GM18499 (cell line): ENCODE measurements at regions not wholly inside any gene's neighbourhood (a gene's known extent, or its start where the extent isn't known, plus 50 kb on each side); places are given as distances from the start of the nearest gene placed in this dataset.

Experiments used
- ATAC-seq: cut with Tn5 transposase; IDR thresholded peaks from one replicate; pipeline ENCODE4 v1.9.1; 2021; ENCODE audit warnings: moderate number of reproducible peaks; ENCODE audit not compliant: insufficient read depth, unreplicated experiment

DNA sequence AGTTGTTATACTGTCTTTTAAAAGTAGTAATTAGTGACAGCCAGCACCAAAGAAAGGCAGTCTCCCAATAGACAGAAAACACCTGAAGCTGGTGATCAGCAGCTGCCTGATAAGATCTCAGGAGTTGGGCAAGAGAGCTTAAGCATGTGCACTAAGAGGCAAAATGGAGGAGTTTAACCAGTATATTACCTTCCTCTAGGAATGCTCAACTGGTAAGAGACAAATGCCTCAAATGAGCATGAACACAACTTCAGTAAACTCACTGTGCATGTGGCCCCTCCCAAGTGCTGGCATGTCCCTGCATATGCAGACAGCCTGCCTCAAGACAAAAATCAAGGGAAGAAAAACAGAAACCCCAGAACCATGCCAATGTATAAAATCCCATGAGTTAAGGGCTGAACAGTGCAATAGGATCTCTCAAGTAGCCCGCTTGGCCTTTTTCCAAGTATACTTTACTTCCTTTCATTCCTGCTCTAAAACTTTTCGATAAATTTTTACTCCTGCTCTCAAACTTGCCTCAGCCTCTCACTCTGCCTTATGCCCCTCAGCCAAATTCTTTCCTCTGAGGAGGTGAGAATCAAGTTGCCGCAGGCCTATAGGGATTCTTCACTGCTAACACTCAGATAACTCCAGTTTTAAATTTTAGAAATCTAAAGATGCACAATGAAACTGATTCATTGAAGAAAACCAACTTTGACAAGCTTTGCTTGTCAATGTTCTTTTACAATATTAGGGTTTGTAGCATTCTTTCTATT is 724.8 kb upstream of the RIOK2 start:
- no peak for ATAC-seq

DNA sequence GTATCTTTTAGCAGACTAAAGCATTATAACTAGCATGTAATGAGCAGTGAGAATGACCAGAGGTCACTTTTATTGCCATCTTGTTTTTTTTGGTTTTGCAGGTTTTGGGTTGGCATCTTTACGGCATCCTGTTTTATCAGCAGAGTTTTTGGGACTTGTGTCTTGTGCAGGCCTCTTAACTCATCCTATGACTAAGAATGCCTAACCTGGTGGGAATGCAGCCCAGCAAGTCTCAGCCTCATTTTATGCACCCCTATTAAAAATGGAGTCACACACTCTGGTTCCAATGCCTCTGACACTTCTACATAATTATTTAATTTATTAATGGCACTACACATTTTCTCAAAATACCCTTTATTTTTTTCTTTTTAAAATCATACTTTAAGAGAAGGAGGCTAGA is 726.5 kb upstream of the RIOK2 start:
- no peak for ATAC-seq

DNA sequence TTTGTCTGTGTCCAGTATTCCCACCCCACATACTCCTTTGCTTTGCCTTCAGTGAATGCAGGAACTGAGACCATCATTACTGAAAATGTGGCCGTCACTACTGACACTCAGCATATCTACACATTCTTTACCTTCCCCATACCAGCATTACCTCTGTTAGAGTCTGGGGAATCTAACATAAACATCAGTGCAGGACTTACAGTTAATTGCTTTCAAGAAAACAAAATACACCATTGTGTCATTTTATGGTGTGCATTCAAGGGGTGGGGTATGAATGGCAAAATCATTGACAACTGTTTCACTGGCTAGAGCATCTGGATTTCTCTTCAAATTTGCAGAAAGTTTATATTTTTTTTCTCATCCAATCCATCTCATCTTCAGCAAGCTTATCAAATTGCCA is 731.4 kb upstream of the RIOK2 start:
- no peak for ATAC-seq

DNA sequence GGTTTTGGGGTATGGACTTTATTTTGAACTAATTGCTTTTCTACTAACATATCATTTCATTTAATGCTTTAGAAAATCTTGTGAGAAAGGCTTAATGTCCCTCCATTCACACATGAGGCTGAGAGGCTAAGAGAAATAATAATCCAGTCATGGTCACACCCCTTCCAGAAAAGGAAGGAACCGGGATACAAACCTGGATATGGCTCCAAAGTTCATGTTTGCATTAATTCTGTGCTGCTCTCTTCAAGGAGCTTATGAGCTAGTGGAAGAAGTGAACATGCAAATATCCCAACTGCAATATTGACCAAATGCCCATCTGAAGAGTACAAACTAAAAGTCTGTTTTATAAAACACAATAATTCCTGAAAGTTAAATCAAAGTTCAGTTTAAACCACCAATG is 732.1 kb upstream of the RIOK2 start:
- no peak for ATAC-seq

DNA sequence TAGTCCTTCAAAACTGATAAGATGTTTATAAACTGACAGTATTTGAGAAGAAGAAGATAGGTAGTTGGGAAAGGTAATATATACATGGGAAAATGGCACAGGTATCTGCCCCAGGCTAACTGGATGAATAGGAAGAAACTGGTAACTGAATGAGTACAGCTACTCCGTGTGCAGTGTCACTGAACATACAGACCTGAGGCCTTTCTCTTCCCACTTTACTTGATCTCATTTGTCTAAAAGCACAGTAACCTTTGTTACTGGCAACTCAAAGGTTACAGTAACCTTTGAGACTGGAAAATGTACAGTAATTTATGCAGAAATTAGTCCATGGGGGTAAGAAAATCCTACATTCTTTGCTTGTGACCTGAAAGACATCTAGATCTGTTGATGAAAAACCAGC is 735.0 kb upstream of the RIOK2 start:
- no peak for ATAC-seq

GRCh38 chr5:97918620-97919019 is 735.6 kb upstream of the RIOK2 start:
- no peak for ATAC-seq

DNA sequence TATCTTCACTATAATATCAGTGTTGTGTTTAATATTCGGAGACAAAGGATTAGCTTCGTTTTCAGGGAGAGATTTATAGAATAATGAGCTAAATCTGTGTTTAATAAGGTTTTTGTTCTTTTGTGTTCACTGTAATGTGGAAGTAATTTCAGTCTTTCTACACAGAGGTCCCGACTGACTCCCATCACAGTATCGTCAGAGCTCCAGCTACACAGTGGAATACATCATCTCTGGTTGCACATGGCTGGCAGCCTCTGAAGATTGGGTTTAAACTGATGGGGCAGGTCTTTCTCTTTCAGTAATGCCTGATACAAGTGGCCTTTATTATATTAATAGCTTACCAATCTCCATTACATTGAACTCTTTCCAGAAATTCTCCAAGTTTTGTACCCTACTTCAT is 736.7 kb upstream of the RIOK2 start:
- no peak for ATAC-seq

DNA sequence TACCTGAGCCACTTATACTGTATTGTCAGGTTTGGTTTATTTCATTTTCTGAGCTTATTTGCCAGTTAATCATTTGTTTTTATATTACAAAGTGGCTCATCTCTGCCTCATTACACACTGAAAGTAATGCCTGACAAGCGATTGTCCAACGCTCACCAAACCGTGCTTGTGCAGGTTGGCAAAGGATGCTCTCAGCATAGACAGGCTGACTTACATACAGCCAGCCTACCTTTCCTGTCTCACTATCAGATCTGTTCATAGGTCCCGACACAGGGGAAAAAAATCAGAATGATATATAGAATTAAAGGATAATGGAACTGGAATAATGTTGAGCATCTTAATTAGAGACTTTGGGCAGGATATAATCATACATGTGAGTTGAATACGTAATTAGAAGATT is 739.7 kb upstream of the RIOK2 start:
- no peak for ATAC-seq

DNA sequence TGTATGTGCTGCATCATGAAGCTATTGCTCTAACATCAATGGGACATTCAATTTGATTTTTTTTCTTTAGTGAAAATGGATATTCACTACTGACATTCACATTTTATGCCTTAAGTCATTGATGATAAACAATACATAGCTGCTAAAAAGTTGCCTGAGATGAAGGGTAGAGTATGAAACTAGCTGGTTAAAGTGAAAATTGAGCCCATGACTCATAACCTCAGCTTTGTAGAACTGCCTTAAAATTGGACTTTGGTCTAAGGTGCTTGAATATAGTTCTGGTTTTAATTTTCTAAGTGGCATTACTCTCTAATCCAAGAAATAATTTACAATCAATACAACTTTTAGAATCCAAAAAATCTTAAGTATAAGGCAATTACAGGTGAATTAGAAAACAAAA is 740.4 kb upstream of the RIOK2 start:
- ATAC-seq: no peak

DNA sequence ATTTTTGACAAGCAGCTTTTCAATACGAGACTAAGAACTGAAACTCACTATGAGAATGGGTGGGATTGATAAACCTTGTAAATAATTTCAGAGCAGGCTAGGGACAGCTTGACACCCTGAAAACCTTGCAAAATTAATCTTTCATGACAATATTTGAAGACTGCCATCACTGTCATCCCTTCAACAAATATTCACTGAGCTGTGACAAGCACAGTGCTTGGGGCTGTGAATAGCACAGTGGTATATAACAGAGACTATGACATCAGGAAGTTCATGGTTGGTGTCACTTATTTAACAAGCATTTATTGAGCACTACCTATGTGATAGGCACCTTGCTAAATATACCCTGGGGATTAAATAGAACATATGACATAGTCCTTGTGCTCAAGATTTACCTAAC is 741.0 kb upstream of the RIOK2 start:
- no peak for ATAC-seq

DNA sequence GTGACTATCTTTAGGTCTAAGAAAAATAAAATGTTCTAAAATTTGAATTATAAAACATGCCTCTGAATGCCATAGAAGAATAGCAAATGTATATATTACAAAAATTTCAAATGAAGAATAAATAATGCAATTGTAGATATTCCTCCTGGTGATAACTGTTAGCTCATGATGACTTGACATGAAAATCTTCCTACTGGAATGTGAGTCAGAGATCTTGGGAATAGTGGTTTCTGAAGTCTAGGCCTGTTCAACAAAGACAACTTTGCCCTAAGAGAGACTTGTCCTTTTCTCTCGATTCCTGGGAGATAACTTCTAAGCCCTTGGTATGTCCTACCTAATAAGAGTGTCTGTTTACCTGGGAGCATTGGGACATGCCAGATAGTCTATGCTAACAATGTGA is 746.3 kb upstream of the RIOK2 start:
- no peak for ATAC-seq

DNA sequence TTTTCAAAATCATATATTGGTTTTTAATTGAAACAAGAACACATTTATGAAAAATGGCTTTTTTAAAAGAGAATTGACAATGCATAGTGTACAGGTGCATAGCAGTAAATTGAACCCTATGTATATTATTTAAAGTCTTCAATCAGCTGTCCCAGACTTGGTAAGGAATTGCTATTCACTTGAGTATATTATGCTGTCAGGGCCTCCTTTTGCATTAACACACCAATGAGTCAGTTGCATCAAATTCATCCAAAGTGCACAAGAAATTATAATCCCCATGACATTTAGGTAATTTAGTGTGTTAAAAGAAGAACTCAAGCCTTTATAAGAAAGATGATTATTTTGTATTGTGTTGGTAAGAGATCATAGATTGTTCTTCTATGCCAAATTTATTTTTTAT is 748.8 kb upstream of the RIOK2 start:
- ATAC-seq: no peak

- ATAC-seq: no peak
Observed at GRCh38 chr5:97936231-97936630, 753.2 kb upstream of the RIOK2 start.

GRCh38 chr5:97937846-97938245 is 754.8 kb upstream of the RIOK2 start:
- ATAC-seq: no peak

DNA sequence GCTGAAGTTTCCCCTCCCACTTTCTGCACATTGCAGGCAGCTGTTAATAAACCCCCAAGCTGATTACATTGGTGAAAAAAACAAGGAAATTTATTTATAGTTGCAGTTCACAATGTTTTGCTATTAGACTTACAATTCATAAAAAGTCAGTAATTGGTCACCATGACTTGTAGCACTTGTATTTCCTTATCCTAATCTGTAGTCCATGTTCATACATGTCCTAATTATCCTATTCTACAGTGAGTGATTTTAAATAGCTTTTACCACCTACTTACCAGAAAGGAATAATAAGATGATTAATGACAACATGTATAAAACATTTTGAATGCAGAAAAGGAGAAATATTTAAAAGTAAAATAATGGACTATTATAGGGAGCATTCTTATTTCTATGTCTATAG is 760.0 kb upstream of the RIOK2 start:
- no peak for ATAC-seq

DNA sequence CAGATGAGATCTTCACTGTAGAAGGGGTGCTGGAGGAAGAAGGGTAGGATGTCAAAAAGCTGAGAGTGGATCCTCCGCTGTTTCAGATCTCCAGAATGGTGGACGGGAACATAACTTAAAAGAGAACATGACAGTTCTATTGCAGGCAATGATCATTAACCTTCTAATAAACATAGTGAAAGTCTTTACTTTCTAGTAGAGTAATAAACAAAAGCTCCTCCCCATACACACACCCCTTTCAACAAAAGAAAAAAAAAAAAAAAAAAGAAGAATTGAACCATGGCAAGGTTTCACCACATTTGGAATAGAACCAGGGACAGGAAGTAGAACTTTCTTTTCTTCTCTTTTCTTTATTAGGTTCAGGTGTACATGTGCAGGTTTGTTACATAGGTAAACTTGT is 768.1 kb upstream of the RIOK2 start:
- ATAC-seq: no peak

- ATAC-seq: no peak
Observed at GRCh38 chr5:97955450-97955849, 772.4 kb upstream of the RIOK2 start.

DNA sequence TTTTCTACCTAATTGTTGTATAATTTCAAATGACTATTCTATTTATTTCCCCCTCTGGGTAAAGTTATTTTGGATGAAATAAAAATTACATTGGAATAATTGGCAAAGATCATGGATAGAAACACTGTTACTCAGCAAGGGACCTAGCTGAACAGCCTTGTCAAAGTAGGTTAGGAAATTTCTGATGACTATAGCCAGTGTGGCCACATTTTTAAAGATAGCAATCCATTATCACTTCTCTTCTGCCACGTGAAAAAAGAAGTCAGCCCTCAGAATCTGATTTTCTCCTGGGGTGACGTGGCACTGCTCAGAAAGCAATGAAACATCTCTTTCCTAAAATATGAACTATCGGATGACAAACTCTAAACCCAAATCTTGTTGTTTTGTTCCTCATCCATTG is 784.2 kb upstream of the RIOK2 start:
- ATAC-seq: no peak

DNA sequence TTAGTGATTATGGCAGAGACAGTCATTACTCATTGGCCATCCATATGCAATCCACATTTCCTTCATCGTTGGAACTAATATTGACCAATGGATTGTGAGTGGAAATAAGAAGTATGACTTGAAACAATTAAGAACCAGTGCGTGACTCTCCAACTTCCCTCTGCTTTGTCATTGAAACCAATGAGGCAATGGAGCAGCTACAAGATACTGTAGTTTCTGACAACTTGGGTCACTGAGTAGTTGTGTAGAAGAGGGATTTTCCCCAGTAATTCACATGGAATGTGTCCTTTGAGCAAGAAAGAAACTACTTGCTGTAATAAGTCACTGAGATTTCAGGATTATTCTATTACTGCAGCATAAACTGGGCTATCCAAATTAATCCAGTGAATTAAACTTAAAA is 785.3 kb upstream of the RIOK2 start:
- no peak for ATAC-seq

- ATAC-seq: no peak
Observed at GRCh38 chr5:97979740-97980139, 793.7 kb upstream of the RGMB start.

- no peak for ATAC-seq
Observed at GRCh38 chr5:97980291-97980690, 793.2 kb upstream of the RGMB start.

GRCh38 chr5:97986069-97986468 is 787.4 kb upstream of the RGMB start:
- no peak for ATAC-seq

GRCh38 chr5:97991236-97991635 is 782.2 kb upstream of the RGMB start:
- no peak for ATAC-seq
